ENCODE measurements at regions not wholly inside any gene's neighbourhood (a gene's known extent, or its start where the extent isn't known, plus 50 kb on each side); places are given as distances from the start of the nearest gene placed in this dataset.

- TF ChIP-seq CTCF (tag by site-specific recombination; IDR thresholded peaks at IDR 0.05) = no peak
- no peak for TF ChIP-seq ZNF146 (tag by site-specific recombination; IDR thresholded peaks at IDR 0.05)
- no peak for TF ChIP-seq KLF16 (tag by site-specific recombination; IDR thresholded peaks at IDR 0.05)
- no peak for TF ChIP-seq ZNF416 (tag by site-specific recombination; IDR thresholded peaks at IDR 0.05)
- TF ChIP-seq ZNF280D (tag by site-specific recombination; IDR thresholded peaks at IDR 0.05) = no peak
- TF ChIP-seq ZNF544 (tag by site-specific recombination; IDR thresholded peaks at IDR 0.05) = no peak
- no peak for TF ChIP-seq ZNF596 (tag by site-specific recombination; IDR thresholded peaks at IDR 0.05)
- TF ChIP-seq ZNF366 (tag by site-specific recombination; conservative IDR thresholded peaks at IDR 0.05) = no peak
- TF ChIP-seq, protein P1, sequence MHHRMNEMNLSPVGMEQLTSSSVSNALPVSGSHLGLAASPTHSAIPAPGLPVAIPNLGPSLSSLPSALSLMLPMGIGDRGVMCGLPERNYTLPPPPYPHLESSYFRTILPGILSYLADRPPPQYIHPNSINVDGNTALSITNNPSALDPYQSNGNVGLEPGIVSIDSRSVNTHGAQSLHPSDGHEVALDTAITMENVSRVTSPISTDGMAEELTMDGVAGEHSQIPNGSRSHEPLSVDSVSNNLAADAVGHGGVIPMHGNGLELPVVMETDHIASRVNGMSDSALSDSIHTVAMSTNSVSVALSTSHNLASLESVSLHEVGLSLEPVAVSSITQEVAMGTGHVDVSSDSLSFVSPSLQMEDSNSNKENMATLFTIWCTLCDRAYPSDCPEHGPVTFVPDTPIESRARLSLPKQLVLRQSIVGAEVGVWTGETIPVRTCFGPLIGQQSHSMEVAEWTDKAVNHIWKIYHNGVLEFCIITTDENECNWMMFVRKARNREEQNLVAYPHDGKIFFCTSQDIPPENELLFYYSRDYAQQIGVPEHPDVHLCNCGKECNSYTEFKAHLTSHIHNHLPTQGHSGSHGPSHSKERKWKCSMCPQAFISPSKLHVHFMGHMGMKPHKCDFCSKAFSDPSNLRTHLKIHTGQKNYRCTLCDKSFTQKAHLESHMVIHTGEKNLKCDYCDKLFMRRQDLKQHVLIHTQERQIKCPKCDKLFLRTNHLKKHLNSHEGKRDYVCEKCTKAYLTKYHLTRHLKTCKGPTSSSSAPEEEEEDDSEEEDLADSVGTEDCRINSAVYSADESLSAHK (tag by site-specific recombination; IDR thresholded peaks at IDR 0.05) = no peak
- no peak for TF ChIP-seq ZNF423 (tag by site-specific recombination; IDR thresholded peaks at IDR 0.05)
- TF ChIP-seq, protein P2, sequence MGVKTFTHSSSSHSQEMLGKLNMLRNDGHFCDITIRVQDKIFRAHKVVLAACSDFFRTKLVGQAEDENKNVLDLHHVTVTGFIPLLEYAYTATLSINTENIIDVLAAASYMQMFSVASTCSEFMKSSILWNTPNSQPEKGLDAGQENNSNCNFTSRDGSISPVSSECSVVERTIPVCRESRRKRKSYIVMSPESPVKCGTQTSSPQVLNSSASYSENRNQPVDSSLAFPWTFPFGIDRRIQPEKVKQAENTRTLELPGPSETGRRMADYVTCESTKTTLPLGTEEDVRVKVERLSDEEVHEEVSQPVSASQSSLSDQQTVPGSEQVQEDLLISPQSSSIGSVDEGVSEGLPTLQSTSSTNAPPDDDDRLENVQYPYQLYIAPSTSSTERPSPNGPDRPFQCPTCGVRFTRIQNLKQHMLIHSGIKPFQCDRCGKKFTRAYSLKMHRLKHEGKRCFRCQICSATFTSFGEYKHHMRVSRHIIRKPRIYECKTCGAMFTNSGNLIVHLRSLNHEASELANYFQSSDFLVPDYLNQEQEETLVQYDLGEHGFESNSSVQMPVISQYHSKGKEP (tag by site-specific recombination; IDR thresholded peaks at IDR 0.05) = no peak
- TF ChIP-seq ZNF23 (tag by site-specific recombination; IDR thresholded peaks at IDR 0.05; ENCODE audit: borderline replicate concordance) = no peak
- no peak for TF ChIP-seq ZNF132 (tag by site-specific recombination; IDR thresholded peaks at IDR 0.05; ENCODE audit: borderline replicate concordance)
Measured at GRCh38 chr13:90055121-90055520, 1292.4 kb upstream of the MIR17HG start.

Measured in HEK293 (cell line).